ENCODE measurements at regions not wholly inside any gene's neighbourhood (a gene's known extent, or its start where the extent isn't known, plus 50 kb on each side); places are given as distances from the start of the nearest gene placed in this dataset.
A peak's percentile ranks its signal among the peaks of the same experiment; 100 is the strongest.
"Not testable (repeated sequence)": the region's sequence is repeated elsewhere in the genome, so short reads cannot be mapped to it uniquely, and the experiment has no call there.

GRCh38 chr2:122077114-122077513 lies 321.7 kb downstream of the TSN start:
- no peak for DNase-seq

GRCh38 chr2:122077771-122078170 lies 322.3 kb downstream of the TSN start:
- DNase-seq, result no peak

DNA sequence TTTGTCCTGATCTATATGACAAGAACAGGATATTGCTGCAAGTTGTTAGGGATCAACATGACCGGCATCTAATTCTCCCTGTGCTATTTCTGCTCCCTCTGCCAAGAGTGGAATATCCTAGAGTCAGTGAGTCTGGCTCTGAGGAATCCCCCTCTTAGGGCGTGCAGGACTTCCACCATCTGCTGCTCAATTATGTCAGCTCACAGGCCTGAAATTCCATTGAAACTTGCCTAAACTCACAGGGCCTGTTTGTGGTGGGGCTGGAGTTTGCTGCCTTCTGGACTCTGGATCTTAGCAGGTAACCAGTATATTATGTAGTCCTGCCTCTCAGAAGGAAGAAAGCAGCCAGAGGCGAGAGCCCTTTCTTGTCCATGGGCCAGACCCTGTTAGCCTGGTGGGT lies 323.0 kb downstream of the TSN start:
- peak in 1 of 2 donors; percentile 21 for DNase-seq

DNA sequence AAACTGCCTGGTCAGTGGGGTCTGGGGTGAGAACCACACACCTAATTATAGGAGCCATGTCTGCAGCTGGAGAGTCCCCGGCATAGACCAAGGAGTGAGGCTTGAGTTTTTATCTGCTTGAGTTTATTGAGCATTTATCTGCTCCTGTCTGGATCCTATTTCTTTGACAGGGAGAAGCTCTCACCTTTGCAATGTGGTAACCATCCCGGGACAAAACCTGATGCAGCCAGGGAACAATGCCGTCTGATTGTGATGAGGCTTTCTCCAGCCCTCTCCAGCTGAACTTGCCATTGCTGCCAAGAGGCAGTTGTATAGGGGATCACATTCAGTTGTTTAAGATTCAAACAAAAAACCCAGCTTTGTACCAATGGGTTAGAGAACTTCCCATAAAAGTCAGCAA lies 324.4 kb downstream of the TSN start:
- no peak for DNase-seq

- DNase-seq, result no peak
Observed at GRCh38 chr2:122080316-122080715, 324.9 kb downstream of the TSN start.

GRCh38 chr2:122080871-122081270 lies 325.4 kb downstream of the TSN start:
- no peak for DNase-seq

DNA sequence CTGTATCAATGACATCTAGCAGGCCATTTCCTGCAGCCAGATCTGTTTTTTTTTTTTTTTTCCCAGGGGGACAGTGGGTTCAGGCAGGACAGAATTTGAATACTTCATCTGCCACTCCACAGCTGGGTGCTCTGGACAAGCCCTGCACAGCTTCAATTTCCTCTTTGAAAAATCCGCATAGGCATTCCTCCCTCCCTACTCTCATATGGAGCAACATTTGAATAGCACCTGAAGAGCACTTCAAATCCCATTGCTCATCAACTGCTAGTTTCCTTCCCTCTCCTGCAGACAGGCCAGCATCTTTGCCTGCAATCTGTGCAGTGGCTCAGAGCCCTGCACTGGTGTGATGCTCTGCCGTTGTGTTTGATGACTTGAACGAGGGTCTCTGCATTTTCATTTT lies 326.3 kb downstream of the TSN start:
- DNase-seq, result no peak

DNA sequence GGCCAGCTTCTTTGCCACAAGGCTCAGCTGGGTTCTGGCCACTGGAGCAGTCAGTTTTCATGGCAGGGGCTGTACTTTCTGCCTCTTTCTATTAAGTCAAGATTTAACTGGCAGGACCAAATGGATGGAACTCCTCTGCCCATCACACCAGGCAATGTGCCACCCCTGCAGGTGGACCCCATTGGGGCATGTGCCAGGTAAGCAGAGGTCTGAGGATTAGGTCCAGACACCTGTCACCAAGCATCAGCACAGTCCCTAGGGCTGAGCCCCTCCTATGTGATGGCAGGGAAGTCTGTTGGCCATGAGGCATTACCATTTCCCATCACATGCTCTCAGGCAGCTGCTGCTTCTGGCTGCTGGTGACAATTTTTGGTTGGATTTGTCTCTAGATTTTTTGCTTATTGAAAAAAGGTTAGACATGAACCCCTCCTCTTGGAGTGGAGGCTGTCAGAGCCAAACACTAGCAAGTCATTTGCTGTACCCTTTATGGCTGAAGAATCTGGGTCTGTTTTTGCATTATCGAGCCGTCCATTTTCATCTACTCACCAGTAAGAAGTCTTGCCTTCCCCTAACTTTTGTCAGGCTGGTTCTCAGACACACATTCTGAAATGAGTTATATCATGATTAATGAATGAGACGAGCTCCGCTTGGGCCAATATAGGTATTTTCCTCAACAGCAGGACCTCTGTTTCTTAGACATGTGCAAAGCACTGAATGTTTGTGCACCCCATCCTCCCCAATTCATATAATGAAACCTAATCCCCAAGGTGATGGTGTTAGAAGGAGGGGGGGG lies 328.0 kb downstream of the TSN start:
- DNase-seq, result no peak

GRCh38 chr2:122085672-122086071 lies 330.2 kb downstream of the TSN start:
- DNase-seq, result not testable (repeated sequence)

DNA sequence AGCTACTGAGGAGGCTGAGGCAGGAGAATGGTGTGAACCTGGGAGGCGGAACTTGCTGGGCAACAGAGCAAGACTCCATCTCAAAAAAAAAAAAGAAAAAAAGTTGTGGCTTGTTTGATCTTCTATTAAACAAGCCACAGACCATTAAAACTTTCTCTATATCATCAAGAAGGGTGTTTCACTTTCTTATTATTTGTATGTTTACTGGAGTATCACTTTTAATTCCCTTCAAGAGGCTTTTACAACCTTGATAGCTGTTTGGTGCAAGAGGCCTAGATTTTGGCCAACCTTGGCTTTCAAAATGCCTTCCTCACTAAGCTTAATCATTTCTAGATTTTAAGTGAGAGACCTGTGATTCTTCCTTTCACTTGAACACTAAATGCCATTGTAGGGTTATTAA lies 339.1 kb downstream of the TSN start:
- DNase-seq, result no peak

DNA sequence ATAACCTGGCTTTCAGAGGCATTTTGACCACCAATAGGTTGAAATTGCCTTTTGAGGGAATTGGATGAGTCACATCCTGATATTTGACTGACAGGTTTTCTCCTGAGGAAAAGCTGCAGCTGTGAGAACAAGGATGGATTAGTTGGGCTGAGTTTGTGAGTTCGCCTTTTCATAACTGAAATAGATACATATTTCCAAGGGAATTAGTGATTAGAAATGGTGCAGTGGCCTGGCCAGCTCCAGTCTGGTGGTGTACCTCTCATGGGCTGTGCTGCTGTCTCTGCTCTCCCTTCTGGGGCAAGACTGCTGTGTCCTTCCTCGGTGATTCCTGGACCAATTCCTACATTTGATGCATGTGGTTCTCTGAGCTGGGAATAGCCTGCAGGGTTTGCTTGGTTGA lies 341.3 kb downstream of the TSN start:
- no peak for DNase-seq

- no peak for DNase-seq
Observed at GRCh38 chr2:122098306-122098705, 342.9 kb downstream of the TSN start.

GRCh38 chr2:122100346-122100745 lies 344.9 kb downstream of the TSN start:
- DNase-seq, result no peak

DNA sequence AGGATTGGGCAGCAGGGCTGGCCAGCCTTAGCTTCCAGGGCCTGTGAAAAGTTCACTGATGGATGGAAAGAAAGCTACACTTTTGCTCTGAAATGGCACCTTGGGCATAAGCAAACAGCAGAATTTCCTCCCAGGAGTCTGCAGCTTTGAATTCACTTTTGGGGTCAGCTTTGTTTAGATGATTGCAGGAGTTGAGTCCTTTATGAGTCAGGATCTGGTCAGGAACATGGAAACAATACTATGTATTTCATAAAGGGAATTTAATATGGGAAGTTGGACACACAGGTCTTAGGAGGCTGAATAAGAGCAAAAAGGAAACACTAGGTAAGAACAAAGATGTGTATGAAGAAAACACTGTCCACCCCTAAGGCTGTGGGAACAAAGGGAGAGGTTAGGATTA lies 345.3 kb downstream of the TSN start:
- no peak for DNase-seq

DNA sequence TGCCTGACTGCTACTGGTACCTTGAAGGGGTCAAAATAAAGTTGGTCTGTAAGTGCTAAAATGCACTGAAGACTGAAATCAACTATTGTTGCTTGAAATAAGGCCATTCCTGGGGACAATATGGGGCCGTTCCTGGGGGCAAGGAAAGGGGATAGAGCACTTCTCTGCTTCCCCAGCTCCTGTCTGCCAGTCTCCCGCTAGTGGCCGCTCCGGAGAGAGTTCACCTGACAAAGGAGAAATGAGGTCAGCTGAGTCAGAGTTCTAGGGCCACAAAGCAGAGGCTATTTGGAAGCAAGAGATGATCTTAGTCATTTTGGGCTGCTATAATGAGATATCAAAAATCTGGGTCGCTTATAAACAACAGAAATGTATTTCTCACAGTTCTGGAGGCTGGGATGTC lies 345.9 kb downstream of the TSN start:
- no peak for DNase-seq

GRCh38 chr2:122105171-122105876 lies 349.9 kb downstream of the TSN start:
- DNase-seq, result no peak

DNA sequence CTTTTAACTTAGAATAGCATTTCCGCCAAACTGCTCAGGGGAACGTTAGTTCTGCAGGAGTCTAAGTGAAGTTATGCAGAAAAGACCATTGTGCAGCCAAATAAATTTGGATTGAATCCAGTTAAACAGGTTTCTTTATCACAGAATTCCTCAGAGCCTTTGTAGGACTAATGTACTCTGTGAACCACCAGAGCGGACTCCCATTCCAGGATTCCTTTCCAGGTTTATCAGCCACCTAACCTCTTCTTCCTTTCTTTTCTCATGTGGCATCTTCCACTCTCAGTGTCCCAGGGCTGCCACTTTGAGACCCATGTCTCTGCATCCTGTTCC lies 350.4 kb downstream of the TSN start:
- no peak for DNase-seq

GRCh38 chr2:122108186-122108585 lies 352.7 kb downstream of the TSN start:
- no peak for DNase-seq

DNA sequence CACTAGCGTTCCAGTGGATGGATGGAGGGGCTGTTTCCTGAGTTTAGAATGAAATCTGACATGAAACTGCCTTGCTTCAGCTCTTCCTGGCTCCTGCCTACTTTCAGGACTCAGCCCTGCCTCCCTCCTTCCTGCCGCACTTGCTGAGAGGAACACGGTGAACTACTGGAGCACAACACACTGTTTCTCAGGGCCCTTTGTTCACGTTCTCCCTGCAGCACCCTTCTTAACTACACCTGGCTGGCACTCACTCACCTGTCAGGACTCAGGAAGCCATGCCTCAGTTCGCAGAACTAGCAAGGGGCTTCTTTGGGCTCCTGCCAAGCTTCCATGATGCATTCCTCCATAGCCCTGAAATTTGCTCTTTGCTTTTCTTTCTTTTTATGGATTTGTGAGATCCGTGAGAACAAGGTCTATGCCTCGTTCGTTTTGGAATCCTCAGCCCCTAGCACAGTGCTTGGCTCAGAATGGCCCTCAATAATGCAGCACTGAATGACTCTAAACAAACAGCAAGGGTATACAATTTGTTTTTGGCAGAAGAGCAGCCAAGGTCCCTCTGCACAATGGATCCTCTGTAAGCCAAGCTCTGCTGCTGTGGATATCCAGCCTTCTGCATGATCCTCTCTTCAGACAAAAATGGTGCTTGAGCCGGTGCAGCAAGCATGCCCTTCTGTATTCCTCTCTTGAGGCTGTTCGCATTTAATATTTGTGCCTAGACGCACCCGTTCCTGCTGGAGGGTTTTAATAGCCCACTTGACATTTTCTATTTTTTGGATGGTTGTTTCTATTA lies 357.0 kb downstream of the TSN start:
- DNase-seq, result no peak

DNA sequence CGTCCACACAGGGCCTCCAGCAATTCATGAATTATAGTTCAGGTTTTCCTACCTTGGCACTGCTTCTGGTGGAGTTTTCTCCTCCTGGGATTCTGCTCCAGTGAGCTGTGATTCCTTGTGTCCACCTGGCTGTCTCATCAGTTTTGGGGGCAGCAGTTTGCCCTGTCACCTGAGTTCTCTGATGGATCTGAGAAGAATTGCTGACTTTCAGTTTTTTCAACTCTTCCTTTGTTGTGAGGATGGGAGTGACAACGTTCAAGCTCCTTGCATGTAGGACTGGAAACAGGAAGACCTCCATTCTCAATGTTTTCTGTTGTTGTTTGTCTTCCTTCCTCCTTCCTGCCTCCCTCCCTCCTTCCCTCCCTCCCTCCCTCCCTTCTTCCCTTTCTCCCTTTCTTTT lies 359.0 kb downstream of the TSN start:
- no peak for DNase-seq

DNA sequence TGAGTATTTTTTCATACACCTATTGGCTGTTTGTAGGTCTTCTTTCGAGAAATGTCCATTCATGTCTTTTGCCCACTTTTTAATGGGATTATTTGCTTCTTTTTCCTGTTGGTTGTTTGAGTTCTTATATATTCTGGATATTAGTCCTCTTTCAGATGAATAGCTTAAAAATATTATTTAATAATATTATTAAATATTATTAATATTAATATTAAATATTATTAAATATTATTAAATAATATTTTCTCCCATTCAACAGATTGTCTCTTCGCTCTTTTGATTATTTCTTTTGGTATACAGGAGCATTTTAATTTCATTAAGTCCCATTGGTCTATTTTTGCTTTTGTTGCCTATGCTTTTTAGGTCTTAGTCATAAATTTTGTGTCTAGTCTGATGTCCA lies 361.9 kb downstream of the TSN start:
- no peak for DNase-seq

DNA sequence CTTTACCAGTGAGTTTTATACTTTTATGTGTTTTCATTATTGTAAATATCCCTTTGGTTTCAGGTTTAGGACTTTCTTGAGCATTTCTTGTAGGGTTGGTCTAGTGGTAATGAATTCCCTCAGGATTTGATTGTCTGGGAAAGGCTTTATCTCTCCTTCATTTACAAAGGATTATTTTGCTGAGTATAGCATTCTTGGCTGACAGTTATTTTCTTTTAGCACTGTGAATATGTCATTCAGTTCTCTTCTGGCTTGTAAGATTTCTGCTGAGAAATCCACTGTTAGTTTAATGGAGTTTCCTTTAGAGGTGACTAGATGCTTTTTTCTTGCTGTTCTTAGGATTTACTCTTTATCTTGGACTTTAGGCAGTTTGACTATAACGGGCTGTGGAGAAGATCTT lies 373.9 kb downstream of the TSN start:
- no peak for DNase-seq

GRCh38 chr2:122132147-122132691 lies 376.8 kb downstream of the TSN start:
- no peak for DNase-seq

Data from inflammatory macrophage treated with lipopolysaccharide for 1 hour (primary cell).